GM12872 (cell line): ENCODE measurements at regions not wholly inside any gene's neighbourhood (a gene's known extent, or its start where the extent isn't known, plus 50 kb on each side); places are given as distances from the start of the nearest gene placed in this dataset.

Source experiments
- TF ChIP-seq, protein P1 (sequence below): IDR thresholded peaks from 3 replicates; pipeline ENCODE4 v1.5.1; 2011; ENCODE audit warnings: low read depth, mild to moderate bottlenecking, low read length, moderate library complexity; ENCODE audit not compliant: insufficient read depth

DNA sequence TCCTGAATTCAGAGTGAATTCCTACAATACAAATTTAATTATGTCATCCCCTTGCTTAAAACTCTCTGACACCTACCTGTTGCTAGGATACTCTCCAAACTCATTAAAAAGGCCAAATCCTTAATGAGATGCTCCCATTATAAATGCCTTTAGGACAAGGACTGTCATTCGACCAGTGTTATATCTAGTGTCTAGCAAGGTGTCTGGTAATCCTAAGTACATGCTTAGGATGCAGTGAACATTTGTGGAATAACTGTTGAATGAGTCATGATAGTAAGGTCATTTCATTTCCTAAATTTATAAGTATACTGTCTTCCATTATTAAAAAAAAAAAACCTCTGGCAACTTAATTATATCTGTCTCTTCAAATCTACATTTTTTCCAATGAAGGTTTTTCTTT, 588.9 kb upstream of the NRXN1 start:
- TF ChIP-seq, protein P1, sequence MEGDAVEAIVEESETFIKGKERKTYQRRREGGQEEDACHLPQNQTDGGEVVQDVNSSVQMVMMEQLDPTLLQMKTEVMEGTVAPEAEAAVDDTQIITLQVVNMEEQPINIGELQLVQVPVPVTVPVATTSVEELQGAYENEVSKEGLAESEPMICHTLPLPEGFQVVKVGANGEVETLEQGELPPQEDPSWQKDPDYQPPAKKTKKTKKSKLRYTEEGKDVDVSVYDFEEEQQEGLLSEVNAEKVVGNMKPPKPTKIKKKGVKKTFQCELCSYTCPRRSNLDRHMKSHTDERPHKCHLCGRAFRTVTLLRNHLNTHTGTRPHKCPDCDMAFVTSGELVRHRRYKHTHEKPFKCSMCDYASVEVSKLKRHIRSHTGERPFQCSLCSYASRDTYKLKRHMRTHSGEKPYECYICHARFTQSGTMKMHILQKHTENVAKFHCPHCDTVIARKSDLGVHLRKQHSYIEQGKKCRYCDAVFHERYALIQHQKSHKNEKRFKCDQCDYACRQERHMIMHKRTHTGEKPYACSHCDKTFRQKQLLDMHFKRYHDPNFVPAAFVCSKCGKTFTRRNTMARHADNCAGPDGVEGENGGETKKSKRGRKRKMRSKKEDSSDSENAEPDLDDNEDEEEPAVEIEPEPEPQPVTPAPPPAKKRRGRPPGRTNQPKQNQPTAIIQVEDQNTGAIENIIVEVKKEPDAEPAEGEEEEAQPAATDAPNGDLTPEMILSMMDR, result no peak

GRCh38 chr2:51619961-51620360, 588.0 kb upstream of the NRXN1 start:
- TF ChIP-seq, protein P1, result no peak

GRCh38 chr2:51612387-51612786, 580.5 kb upstream of the NRXN1 start:
- TF ChIP-seq, protein P1, result no peak

- TF ChIP-seq, protein P1, result no peak
Observed at GRCh38 chr2:51601706-51602105, 569.8 kb upstream of the NRXN1 start.

- TF ChIP-seq, protein P1, result no peak
Observed at GRCh38 chr2:51597086-51597485, 565.2 kb upstream of the NRXN1 start.

- TF ChIP-seq, protein P1, result no peak
Observed at GRCh38 chr2:51595836-51596235, 563.9 kb upstream of the NRXN1 start.

GRCh38 chr2:51581636-51582267, 549.8 kb upstream of the NRXN1 start:
- TF ChIP-seq, protein P1, result no peak
